GM18517 (cell line): ENCODE measurements at regions not wholly inside any gene's neighbourhood (a gene's known extent, or its start where the extent isn't known, plus 50 kb on each side); places are given as distances from the start of the nearest gene placed in this dataset.

Experiments used
- ATAC-seq: cut with Tn5 transposase; IDR thresholded peaks from one replicate; pipeline ENCODE4 v1.9.1; 2021; ENCODE audit warnings: mild to moderate bottlenecking, moderate library complexity; ENCODE audit not compliant: unreplicated experiment

DNA sequence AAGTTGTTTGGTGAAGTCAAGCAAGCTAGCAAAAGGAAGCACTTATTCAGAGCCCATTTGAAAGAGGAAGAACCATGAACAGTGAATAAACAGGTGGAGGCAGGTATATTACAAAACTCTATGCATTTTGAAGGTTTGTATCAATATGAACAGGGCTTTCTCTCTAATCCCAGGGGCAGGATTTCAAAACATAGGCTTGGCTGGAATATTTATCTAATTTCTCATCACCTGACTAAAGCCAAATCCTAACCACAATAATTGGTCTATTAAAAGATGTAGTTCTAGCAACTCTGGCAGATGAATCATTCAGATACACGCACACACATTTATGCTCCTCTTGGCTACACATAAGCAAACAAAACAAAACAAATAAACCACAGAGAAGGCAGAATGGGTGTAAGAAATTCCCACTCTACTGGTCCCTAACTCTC is 554.4 kb downstream of the INHBA start:
- no peak for ATAC-seq

DNA sequence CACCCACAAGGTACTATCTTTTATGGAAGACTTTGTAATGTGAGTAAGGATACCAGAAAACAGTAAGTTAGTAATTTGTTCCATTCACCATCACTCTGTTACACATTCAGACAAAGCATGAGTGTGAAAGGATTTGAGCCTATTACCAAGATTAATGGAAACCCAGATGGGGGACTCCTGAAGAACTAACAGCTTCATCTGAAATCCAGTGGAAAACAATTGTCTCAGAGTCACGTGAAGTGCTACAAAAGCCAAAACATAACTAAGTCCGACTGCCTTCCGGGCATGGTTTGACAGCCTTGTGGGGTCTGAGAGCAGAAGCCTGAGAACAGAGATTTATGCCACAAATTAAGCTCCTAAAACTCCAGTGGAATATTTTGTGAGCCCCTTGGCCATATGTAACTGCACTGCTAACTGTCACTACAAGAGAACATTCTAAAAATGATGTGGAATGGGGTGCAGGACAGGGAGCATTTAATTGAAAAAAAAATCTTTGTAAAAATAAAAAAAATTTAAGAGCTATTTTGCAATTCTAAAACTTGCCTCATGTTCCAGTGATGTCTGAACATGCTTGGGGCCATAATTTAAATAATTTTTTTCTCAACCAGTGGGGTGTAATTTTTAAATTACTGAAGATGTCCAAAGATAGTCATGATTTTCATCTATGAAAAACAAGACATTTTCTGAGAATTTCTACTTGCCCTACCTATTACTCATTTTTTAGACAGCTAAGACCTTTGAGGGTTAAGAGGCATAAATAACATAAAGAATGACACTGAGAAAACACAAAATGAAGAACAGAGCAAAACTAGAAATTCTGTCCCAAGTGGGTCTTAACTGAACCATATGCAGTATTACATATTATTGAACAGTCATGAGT is 555.0 kb downstream of the INHBA start:
- ATAC-seq: no peak

DNA sequence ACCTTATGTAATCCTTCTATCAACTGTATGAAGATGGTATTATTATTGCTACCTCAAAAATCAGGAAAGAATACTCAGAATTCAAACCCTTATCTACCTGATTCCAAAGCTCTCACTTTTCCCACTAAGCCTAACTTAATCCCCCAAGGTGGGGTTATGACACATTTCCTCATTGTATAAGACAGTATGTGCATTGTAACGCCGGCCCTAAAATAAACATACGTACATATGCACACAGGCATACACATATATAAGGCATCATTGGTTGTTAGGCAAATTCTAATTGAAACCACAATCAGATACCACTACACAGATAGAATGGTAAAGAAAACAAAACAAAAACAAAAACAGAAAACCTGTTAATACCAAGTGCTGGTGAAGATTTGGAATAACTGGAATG is 556.5 kb downstream of the INHBA start:
- ATAC-seq: no peak

DNA sequence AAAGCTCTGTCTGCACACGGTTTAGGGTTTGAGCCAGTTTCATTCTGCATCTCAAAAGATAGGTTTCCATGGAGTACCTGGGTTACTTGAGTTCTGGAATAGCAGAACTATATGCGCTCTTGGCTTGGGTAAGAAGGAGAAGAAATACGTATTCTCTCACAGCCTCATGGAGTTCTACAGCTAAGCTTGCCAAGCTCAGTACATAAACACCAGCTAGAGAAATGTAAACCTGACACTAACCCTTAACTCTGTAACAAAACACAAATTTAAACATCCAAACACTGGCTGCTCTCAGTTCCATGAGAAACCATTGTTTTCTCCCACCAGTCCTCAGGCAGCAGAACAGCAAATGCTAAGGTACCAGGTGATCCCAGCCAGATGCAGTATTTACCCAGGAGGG is 557.2 kb downstream of the INHBA start:
- no peak for ATAC-seq

DNA sequence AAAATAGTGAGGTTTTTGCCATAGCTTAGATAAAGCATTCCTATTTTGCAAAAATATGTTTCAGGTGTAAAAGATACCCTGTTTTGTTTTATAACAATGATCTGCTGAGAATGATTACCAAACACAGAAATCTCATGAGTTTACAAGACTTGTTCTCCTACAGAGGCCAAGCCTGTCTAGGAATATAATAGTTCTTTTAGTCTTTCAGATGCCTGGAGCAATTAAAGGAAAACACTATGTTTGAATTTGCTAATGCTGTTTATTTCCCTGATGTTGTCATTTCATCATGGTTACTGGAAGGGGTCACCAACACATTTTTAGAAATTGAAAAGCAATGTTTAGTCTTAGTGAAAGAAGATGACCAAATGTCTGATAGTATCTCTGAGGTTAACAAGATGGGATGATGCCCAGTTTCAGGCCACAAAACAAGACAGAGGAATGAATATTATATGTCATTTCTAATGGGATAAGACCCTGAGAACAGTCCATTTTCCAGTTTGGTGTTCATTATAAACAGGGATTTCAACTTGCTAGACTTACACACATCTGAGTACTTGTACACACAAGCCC is 559.9 kb downstream of the INHBA start:
- no peak for ATAC-seq

DNA sequence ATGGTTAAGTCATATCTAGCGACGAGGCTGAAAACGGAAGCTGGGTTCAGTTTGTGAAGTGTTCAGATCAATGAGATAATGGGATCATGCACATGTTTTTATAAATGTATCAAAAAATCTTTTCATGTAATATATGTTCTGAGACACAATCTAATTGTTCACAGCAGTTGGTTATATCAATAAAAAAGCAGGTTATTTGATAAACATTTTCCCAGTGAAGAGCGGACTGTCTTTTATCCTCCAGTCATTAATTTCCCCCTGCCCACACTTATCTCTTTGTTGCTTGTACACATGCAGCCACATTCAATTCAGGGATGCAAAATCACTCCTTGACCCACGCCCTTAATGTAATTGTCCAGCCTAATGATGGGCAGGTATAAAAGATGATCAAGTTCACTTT is 563.1 kb downstream of the INHBA start:
- ATAC-seq: no peak

DNA sequence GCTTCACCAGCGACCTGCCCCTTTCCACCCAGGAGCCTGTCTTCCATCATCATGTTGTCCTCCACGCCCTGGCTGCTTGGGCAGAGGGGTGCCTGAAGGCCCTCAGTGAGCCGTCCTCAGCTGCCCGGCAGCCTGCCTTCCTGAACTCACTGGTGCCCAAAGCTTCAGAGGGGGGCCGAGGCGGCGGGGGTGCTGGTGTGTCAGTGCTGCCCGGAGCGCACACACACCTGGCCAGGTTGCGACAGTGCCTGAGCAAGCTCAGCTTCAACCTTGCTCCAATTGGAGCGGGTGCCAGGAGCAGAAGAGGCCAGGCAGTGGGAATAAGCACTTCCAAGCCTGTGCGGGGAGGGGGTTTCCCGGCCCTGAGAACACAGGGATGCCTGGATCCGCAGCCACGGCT is 566.3 kb downstream of the INHBA start:
- no peak for ATAC-seq

DNA sequence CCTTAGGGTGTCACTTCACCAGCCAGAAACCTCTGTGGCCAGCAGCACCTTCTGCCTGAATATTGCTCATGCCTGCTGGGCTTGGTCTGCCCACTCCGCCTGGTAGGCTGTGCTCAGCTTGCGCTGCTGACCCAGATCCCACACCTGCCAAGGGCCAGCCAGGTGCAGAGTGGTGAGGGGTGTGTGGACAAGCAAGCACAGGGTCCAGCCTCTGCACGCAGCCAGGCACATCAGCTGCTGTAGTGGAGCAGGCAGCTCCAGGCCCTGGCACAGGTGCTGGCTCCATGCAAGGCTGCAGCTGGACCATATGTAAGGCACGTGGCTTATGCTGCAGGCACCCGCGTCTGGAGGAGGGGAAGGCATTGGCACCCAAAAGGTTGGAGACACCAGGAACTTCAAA is 567.4 kb downstream of the INHBA start:
- no peak for ATAC-seq

DNA sequence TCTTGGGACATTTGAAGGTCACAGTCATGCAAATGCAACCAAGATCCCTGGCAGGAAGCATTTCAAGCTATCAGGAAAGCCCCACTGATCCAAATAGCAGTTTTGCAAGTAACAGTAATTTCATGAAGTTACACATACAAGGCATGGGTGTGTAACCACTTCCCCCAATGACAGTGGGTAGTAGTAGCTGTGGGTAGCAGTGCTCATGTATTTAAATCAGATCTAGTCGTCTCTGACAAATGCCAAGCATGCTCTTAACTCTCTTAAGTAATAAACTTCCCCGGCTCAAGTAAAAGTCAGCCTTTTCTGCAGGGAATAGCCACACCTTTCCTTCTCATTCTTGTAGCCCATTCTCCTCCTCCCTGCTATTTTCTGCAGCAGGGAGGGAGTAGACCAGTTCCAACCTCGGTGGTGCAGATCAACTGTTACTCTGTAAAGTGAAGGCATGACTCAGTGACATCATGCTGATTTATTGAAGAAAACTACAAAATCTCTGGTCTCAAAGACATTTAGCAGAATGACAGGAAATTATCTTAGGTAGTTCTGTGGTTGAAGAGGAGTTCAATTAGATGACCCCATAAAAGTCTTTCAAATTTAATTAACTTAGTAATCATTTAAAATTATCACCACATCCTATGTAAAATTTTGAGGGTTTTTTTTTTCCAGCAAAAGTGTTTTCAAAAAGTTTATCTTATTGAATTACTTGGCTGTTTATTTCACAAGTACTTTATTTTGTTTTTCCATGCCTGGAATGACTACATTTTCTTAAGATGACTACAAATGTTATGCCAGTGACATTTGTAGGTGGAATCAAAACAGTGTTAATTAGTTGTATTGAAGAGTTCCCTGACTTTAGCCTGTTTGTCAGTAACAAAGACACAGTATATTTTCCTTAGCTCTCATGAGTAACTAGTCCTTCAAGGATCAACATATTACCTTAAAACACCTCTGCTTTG is 568.3 kb downstream of the INHBA start:
- ATAC-seq: peak; percentile 92

DNA sequence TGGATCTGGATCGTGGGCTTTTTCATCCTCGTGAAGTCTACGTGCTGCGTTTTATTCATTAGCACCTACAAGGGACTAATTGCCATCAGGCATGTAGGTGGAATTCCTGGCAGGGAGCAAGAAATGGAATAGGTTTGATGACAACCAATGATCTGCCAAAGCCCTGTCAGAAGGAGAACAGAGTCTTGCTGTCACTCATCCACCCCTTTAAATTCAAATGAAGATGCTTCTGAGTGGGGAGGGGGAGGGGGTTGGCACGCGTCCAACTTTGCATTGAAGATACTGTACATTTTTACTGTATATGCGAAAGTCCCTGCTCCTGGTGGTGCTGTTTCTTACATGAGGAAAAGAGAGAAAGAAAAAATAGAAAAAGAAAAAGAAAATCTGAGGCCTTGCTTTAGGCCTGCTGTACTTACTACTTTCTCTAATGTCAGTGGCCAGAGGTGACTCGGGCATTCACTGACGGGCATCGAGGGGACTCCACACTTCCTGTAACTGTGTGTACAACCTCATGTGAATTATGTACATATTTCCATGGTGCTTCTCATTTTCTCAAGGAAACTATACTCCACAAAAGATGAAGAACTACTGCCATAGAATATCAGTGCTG is 569.1 kb downstream of the INHBA start:
- peak; percentile 33 for ATAC-seq

DNA sequence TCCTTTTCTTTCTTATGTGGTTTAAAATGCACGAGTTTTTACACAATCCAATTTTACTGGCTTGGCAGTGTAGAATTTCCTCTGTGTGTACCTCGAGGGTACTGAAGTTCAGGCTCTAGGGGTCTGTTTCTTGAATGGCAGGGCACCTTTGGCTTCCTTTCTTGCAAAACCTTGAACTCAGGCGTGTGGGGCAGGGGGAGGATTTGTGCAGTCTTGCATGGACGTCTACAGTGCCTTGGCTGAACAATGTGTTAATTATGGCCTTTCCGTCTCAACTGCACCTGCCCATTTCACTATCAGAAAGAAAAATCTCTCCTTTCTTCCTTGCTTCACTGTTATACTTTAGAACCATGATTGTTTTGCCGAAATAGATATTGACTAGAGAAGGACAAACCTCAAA is 570.9 kb downstream of the INHBA start:
- ATAC-seq: no peak

DNA sequence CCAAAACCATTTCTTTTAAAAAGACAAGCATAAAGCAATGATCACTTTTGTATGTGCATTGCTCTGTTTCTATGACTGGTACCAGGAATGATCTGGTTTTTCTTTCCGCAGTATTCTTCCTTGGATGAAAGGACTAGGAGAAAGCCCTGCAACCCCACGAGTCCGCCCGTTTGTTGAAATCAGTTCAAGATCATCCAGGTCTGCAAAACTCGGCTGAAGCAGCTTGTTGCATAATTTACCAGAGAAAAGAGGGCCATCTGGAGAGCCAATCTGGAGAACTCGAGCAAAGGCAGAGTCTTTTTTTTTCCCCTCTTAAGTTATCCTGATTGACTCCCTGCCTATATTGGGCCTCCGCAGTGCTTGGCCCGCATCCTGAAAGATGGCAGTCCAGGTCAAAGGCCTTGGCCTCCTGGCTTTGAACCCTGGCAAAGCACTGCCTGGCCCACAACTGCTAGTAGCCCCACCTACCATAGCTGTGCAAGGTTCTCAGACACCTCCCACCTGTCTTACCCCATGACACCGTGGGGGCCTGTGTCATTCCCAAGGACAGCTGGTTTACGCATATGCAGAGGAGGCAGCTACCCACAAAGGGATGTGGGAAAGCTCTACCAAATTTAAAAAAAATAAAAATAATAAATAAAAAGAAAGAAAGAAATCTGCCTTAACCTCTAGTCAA is 572.2 kb downstream of the INHBA start:
- no peak for ATAC-seq

DNA sequence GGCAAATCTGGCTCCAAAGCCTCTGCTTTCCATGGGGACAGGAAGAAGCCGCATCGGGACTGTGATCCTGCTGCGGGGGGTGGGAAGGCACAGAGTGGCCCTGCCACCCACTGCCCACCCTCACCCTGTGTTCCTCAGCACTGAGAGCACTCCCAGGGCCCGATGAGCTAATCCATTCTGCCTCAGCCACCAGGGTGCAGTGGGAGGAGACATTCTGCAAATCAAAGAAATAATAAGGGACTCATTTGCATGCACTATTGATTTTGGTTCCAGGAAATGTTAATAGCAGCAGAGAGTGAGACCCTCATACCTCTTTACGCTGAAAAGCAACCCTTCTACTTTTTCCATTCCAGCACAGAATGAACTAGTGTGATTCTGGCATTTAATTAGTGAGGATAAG is 572.8 kb downstream of the INHBA start:
- ATAC-seq: no peak

DNA sequence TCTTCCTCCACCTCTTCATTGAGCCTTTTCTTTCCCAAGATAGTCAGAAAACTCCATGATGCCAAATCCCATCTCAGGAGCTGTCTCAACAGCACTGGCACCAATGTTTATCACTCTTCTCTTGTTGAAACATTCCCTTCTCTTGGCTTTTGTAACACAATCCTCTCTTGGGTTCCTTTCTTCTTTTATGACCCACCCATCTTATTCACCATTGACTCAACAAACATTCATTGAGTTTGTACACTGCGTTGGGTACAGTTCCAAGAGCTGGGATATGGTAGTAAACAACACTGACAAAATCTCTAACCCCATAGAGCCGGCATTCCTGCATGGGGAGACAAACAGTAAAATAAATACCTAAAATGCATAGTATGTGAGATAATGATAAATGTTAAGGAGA is 577.5 kb downstream of the INHBA start:
- ATAC-seq: no peak

DNA sequence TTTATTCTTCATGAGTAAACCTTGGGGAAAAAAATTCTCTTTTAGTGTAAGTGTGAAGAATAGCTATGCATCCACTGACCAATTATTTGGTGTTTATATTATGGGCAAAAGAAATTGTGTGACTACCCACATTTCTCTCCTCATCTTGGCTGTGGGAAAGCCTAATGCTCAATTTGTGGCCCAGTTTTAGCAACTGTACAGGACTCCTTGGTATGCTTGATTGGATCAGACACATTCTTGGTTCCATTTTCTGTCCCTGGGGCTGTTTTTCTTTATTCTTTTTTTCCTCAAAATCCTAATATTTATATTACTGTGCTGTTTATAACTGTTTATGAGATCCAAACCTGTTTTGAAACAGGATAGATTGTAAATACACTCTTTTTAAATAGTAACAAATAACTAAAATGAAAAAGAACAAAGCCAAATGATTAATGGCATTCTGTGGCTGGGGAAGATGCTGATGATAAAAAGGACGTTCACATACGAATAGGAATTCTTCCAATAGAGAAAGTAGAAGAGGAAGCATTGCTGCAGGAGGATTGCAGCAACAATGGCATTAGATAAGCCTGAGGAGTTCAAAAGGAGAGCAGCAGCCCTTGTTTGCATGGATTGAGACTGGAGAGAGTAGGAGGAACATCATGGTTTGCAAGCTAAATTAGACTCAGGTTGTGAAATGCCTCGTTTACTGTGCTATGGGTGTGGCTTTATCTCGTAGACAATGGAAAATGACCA is 580.5 kb downstream of the INHBA start:
- ATAC-seq: no peak

DNA sequence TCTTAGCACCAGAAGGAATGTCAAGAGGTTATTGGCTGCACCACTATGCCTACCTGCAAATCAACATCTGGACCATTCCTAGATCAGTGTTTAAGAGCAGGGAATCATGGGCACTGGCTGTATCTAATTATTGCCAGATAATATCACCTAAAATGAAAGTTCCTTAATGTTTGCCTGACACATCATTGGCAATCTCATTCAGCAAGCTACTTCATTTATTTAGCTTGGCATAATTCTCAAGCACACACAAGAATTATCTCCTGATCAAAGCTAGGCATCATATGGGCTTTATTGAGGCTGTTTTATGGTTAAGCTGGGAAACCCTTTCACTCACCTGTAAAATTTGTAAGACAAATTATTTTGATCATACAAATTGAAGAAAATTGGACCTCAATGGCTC is 581.7 kb downstream of the INHBA start:
- no peak for ATAC-seq

DNA sequence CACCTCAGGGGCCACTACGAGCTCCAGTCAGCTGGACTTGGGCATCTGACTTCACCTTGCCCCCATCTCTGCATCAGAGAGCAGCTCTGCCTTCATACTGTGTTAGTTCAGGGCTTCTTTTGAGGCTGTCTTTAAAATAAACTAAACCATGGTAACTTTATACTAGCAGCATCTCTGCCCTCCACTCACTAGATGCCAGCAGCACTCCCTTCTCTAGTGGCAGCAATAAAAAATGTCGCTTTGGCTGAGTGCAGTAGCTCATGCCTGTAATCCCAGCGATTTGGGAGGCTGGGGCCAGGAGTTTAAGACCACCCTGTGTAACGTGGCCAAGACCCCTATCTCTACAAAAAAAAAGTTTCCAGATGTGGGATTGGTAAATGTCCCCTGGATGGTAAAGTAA is 584.4 kb downstream of the INHBA start:
- ATAC-seq: no peak

DNA sequence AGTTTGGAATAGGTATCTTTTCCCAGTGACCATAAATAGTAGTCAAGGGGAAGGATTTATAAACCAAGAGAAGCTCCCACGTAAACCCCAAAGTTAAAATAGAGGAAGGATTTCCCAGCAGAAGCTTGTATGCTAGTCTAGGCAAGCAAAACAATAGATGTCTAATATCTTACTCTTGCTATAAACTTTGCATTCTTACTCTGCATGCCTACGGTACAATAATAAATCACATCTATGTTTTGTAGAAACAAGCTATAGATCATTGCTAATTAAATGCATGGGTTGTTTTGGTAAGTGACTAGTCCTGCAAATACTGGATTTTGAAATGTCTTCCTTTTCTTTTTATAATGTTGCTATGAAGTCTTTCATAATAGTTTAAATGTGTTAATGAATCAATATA is 585.5 kb downstream of the INHBA start:
- ATAC-seq: no peak

DNA sequence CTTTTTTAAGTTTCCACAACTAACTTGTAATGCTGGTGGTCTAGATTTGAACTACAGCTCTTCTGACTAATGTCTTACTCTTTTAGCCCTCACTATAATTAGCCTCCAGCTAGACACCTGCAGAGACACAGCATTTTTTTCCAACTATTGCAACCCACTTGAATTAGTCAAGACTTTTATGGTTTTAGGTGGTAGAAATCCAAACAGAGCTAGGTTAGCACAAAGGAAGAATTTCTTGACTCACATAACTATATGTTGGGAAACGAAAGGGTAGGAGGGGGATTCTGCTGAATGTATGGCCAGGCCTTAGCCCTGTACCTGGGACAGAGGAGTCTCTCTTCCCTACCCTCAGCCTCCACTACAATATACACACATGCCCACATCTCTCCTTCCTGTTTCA is 586.1 kb downstream of the INHBA start:
- no peak for ATAC-seq

DNA sequence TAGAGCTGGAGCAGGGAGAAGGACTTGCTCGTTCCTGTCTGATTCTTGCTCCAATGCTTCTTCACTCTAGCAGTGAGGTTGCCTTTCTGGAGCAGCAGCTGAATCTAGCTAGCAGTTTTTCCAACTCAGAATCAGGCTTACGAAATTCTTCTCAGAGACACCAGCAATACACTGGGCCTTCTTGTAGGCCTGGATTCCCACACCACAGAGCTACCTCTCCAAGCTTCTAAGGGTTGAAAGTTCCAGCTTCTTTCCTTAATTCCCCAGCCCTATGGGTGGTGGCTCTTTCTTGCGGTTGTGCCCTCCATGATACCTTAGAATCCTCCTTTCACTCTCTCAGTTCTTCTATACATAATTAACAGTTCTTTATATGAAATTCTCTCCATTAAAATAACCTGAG is 586.6 kb downstream of the INHBA start:
- no peak for ATAC-seq
